Activated T-cell treated with anti-CD3 and anti-CD28 coated beads for 1 hour (primary cell): ENCODE measurements at regions not wholly inside any gene's neighbourhood (a gene's known extent, or its start where the extent isn't known, plus 50 kb on each side); places are given as distances from the start of the nearest gene placed in this dataset.
"Not testable (repeated sequence)": the region's sequence is repeated elsewhere in the genome, so short reads cannot be mapped to it uniquely, and the experiment has no call there.

Experiments
- DNase-seq: peaks from one replicate; pipeline ENCODE4 v3.0.0-alpha.2; 2020; ENCODE audit warnings: low read depth

DNA sequence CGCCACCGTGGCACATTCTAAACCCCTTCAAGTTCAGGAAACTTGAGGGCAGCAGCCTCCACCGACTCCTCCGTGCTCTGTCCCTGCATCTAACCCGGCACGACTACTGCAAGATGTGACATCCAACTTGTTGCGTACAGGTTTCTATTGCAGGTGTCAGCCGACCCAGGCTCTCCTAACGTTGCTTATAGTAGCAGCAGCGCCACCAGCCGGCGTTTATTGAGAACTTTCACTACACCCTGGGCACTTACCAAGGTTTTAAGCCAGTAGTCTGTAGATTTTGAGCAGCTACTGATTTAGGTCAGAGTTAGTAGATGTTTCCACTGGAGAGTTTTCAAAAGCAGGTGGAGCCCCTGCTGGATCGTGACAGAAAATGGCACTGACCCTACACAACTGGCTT, 200.6 kb upstream of the PRKX start:
- DNase-seq, result not testable (repeated sequence)

DNA sequence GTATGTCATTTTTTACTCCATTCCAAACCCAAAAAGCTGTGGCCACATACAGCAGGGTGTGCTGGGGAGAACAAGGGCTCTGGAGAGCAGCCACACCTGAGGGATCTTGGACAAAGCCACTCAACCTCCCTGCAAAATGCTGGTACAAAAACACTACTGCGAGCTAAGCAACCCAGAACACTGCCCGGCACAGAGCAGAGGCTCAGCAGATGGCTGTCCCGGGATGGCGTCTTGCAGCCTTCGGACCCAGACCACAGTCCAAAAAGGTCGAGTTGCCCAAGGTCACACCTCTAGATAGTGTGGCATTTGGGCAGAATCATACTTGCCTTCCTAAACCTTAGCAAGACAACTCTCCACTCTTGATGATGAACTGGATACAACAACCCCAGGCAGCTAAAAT, 197.6 kb upstream of the PRKX start:
- not testable (repeated sequence) for DNase-seq

DNA sequence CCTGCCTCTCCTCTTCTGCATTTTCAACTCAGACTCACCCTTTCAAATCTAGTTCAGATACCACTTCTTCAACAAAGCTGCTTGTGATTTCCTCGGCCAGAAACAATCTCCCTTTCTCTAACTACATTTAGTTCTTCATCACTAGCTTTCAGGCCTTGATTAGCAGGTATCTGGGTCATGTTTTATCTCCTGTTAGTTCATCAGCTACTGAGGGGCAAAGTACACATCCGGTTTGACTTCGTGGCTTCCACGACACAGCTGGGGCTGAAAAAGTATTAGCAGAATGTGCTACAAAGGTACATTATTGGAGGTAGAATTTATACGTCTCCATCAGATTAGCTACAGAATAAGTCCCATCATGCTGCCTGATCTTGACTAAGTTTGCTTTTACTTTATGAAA, 197.2 kb upstream of the PRKX start:
- not testable (repeated sequence) for DNase-seq

DNA sequence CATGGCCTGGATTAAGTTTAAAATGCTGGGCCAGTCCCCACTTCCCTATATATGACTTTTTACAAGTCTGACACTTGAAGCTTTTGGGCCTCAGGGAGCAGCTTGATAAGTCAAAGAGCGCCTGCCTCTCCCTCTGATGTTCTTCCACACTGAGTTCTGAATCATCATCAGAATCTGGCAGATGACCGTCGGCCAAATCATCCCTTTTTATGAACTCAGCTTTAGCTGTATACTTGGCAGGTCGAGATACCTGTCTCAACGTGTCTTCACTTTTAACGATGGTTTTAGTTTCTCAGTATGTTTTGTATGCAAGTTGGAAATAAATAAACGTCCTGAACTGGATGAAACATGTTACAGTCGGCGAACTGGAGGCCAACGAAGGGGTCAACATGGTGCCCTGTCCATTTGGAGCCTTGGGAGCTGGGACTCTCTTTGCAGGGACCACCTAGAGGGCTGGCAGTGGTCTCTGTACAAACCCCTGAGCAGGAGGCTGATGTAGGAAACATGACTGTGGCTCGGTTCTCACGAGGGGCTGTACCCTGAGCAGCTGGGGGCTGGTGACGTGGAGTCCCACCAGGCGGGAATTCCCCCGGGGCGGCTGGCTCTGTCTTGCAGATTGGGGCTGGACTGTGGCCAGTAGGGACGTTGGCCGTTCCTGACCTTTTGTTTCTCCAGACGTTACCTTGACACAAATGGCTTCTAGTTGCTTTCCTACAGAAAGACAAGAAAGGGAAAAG, 192.2 kb upstream of the PRKX start:
- not testable (repeated sequence) for DNase-seq

DNA sequence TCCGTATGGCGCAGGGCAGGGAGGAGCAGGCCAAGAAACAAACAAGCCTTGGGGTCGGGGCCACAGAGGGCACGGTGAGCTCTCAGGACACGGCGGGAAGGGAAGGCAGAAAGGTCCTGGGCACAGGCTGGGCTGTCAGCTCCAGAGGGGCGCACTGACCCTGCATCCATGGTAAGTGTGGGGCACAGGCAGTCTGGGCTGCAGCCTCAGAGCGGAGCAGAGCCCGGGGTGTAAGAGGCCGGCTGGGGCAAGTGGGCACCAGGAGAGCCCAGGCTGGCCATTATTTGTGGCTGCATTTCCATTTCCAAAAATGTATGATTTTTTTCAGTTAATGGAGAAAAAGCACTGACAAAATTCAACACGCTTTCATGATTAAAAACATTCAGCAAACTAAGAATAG, 188.8 kb upstream of the PRKX start:
- DNase-seq, result not testable (repeated sequence)

DNA sequence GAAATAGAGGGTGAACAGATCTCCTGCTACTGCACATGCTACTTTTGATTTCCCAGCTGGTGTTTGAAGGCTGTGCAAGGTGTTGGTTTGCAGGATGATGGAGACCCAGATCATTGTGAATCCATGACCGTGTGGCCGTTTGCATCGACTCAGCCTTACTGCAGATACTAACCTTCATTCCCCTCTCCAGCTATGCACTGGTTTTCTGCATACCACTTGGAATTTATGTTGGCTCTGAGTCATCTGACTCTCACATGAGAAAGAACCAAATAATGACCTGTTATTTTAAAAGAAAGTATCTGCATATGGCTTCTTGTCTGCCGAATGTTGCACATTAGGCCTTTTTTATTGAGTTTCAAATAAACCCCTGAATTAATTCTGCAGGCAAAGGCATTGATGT, 183.3 kb upstream of the PRKX start:
- not testable (repeated sequence) for DNase-seq

DNA sequence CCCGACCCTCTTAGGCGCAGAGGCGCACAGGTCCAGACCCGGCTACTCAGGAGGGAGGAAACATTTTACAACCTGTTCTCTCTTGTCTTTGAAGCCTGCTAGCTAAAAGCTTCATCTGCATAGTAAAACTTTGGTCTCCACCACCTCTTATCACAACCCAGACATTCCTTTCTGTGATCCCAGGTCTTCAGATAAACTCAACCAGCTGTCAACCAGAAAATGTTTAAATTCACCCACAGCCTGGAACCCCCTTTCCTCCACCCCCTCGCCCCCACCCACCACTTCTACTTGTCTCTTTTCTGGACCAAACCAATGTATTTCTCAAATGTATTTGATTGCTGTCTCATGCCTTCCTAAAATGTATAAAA, 169.1 kb upstream of the PRKX start:
- DNase-seq, result not testable (repeated sequence)

DNA sequence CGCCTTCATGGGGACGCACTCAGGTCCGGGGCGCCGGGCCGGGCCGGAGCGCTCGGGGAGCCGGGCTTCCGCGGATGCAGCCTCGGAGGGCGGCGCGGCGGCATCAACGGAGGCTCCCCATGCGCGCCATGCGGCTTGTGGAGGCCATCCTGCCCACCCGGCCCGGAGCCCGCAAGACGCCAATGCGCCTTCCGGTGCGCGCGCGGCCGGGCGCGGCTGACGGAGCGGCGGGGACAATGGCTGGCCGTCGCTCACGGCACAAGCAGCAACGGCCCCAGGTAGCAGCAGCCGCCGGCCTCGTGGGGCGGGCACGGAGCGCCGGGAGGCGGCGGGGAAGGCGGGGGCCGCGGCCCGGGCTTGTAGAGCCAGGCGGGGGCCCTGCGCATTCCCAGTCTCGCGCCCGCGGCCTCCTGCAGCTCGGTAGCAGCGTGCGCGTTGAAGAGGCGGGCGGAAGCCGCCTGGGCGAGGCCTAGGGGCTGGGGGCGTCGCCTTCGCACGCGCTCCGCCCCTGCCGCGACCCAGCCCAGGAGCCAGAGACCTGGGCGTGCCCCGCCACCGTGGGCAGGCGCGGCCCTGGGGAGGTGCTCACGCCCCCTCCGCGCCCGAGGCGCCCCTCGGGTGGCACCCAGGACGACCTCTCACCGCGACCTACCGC, 168.6 kb upstream of the PRKX start:
- not testable (repeated sequence) for DNase-seq

DNA sequence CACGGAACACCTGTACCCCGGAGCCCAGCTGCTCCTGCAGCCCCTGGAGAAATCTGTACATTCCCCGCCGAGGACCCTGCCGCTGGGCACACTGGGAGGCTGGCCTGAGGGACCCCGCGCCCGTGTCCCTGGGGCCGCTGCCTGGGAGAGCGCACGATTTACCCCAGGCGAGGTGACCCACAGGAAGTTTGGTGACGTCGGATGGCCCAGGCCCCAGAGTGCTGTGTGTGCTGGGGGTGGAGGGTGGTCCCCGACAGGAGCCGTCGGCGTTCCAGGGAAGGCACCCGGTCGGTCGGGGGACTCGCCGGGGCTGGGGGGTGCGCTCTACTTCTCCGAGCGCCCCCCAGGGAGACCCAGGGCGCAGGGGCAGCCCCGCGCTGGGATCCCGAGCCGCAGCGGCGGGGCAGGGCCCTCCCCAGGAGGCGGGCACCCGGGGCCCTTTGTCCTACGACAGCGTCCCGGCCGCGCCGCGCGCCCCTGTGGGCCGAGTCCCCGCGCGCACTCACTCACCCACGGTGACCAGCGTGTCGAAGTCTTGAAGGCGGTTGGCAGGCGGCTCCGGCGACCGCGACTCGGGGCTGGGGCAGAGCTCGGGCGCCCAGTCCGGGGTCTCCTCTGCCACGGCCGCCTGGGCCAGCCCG, 167.9 kb upstream of the PRKX start:
- DNase-seq, result not testable (repeated sequence)

DNA sequence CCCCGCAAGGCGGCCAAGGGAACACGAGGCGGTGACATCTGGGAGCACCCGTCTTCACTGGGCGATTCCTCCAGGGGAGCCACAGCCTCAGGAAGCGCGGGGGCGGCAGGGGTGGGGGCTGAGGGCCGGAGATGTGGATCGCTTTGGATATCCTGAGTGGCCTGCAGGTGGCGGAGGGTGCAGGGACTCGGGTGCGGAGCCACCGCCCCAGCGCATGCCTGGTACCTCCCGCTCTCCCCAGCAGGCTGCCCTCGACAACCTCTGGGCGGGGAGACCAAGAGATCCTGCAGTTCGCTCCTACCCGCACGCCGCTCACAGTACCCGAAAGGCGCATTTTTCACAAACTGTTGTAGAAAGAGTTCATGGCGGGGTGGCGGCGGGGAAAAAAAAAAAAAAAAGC, 162.9 kb upstream of the PRKX start:
- DNase-seq, result not testable (repeated sequence)

DNA sequence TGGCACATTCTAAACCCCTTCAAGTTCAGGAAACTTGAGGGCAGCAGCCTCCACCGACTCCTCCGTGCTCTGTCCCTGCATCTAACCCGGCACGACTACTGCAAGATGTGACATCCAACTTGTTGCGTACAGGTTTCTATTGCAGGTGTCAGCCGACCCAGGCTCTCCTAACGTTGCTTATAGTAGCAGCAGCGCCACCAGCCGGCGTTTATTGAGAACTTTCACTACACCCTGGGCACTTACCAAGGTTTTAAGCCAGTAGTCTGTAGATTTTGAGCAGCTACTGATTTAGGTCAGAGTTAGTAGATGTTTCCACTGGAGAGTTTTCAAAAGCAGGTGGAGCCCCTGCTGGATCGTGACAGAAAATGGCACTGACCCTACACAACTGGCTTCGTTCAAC, 162.2 kb upstream of the PRKX start:
- DNase-seq, result not testable (repeated sequence)

DNA sequence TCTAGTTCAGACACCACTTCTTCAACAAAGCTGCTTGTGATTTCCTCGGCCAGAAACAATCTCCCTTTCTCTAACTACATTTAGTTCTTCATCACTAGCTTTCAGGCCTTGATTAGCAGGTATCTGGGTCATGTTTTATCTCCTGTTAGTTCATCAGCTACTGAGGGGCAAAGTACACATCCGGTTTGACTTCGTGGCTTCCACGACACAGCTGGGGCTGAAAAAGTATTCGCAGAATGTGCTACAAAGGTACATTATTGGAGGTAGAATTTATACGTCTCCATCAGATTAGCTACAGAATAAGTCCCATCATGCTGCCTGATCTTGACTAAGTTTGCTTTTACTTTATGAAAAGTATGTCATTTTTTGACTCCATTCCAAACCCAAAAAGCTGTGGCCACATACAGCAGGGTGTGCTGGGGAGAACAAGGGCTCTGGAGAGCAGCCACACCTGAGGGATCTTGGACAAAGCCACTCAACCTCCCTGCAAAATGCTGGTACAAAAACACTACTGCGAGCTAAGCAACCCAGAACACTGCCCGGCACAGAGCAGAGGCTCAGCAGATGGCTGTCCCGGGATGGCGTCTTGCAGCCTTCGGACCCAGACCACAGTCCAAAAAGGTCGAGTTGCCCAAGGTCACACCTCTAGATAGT, 158.9 kb upstream of the PRKX start:
- not testable (repeated sequence) for DNase-seq

DNA sequence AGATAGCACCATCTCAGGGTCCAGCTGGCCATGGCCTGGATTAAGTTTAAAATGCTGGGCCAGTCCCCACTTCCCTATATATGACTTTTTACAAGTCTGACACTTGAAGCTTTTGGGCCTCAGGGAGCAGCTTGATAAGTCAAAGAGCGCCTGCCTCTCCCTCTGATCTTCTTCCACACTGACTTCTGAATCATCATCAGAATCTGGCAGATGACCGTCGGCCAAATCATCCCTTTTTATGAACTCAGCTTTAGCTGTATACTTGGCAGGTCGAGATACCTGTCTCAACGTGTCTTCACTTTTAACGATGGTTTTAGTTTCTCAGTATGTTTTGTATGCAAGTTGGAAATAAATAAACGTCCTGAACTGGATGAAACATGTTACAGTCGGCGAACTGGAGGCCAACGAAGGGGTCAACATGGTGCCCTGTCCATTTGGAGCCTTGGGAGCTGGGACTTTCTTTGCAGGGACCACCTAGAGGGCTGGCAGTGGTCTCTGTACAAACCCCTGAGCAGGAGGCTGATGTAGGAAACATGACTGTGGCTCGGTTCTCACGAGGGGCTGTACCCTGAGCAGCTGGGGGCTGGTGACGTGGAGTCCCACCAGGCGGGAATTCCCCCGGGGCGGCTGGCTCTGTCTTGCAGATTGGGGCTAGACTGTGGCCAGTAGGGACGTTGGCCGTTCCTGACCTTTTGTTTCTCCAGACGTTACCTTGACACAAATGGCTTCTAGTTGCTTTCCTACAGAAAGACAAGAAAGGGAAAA, 153.8 kb upstream of the PRKX start:
- not testable (repeated sequence) for DNase-seq

DNA sequence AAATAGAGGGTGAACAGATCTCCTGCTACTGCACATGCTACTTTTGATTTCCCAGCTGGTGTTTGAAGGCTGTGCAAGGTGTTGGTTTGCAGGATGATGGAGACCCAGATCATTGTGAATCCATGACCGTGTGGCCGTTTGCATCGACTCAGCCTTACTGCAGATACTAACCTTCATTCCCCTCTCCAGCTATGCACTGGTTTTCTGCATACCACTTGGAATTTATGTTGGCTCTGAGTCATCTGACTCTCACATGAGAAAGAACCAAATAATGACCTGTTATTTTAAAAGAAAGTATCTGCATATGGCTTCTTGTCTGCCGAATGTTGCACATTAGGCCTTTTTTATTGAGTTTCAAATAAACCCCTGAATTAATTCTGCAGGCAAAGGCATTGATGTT, 144.9 kb upstream of the PRKX start:
- DNase-seq, result not testable (repeated sequence)

DNA sequence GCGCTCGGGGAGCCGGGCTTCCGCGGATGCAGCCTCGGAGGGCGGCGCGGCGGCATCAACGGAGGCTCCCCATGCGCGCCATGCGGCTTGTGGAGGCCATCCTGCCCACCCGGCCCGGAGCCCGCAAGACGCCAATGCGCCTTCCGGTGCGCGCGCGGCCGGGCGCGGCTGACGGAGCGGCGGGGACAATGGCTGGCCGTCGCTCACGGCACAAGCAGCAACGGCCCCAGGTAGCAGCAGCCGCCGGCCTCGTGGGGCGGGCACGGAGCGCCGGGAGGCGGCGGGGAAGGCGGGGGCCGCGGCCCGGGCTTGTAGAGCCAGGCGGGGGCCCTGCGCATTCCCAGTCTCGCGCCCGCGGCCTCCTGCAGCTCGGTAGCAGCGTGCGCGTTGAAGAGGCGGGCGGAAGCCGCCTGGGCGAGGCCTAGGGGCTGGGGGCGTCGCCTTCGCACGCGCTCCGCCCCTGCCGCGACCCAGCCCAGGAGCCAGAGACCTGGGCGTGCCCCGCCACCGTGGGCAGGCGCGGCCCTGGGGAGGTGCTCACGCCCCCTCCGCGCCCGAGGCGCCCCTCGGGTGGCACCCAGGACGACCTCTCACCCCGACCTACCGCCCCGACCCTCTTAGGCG, 130.2 kb upstream of the PRKX start:
- DNase-seq, result not testable (repeated sequence)

DNA sequence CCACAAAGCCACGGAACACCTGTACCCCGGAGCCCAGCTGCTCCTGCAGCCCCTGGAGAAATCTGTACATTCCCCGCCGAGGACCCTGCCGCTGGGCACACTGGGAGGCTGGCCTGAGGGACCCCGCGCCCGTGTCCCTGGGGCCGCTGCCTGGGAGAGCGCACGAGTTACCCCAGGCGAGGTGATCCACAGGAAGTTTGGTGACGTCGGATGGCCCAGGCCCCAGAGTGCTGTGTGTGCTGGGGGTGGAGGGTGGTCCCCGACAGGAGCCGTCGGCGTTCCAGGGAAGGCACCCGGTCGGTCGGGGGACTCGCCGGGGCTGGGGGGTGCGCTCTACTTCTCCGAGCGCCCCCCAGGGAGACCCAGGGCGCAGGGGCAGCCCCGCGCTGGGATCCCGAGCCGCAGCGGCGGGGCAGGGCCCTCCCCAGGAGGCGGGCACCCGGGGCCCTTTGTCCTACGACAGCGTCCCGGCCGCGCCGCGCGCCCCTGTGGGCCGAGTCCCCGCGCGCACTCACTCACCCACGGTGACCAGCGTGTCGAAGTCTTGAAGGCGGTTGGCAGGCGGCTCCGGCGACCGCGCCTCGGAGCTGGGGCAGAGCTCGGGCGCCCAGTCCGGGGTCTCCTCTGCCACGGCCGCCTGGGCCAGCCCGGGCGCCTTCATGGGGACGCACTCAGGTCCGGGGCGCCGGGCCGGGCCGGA, 129.5 kb upstream of the PRKX start:
- DNase-seq, result not testable (repeated sequence)

DNA sequence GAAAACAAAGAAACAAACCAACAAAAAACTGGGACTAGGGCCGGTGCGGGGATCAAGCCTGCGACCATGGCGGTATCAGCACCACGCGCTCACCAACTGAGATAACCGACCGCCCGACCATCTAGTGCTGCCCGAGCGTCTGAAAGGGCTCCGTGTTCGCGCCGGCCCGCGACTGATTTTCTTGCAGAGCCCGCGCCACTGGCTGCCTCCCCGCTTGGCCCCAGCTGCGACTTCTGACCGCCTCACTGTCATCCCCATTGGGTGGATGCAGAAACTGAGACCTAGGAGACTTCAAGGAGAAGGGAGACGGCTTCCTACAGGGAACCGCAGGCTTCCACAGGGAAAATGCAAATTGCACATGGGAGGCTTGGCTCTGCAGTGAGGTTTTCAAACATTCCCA, 125.3 kb upstream of the PRKX start:
- DNase-seq, result not testable (repeated sequence)

DNA sequence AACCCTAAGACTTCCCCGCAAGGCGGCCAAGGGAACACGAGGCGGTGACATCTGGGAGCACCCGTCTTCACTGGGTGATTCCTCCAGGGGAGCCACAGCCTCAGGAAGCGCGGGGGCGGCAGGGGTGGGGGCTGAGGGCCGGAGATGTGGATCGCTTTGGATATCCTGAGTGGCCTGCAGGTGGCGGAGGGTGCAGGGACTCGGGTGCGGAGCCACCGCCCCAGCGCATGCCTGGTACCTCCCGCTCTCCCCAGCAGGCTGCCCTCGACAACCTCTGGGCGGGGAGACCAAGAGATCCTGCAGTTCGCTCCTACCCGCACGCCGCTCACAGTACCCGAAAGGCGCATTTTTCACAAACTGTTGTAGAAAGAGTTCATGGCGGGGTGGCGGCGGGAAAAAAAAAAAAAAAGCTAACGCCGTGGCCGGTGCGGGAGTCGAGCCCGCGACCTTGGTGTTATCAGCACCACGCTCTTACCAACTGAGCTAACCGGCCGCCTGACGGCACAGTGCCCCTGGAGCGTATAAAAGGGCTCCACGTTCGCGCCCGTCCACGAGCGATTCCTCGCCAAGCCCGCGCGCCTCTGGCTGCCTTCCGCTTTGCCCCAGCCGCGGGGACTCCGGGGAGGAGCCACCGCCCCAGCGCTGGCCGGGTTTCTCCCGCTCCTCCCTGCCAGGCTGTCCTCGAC, 124.7 kb upstream of the PRKX start:
- not testable (repeated sequence) for DNase-seq

DNA sequence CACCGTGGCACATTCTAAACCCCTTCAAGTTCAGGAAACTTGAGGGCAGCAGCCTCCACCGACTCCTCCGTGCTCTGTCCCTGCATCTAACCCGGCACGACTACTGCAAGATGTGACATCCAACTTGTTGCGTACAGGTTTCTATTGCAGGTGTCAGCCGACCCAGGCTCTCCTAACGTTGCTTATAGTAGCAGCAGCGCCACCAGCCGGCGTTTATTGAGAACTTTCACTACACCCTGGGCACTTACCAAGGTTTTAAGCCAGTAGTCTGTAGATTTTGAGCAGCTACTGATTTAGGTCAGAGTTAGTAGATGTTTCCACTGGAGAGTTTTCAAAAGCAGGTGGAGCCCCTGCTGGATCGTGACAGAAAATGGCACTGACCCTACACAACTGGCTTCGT, 123.8 kb upstream of the PRKX start:
- not testable (repeated sequence) for DNase-seq
